Activated CD8-positive, alpha-beta T cell treated with anti-CD3 and anti-CD28 coated beads for 36 hours (primary cell): ENCODE measurements at regions not wholly inside any gene's neighbourhood (a gene's known extent, or its start where the extent isn't known, plus 50 kb on each side); places are given as distances from the start of the nearest gene placed in this dataset.

Experiments used
- ATAC-seq: fragments of 200-7000 bp; cut with Tn5 transposase; one replicate; pipeline ENCODE4 v1.10.0; 2021; ENCODE audit warnings: mild to moderate bottlenecking, moderate library complexity
- CTCF ChIA-PET: fragments of 350-600 bp; sonication (Branson Sonifier 250); formaldehyde crosslinking; loops from one replicate; lab custom pipeline; 2021; ENCODE audit warnings: antibody characterized with exemption; lab: Charles Lee
- POLR2A ChIA-PET: fragments of 350-600 bp; sonication (Branson Sonifier 250); formaldehyde crosslinking; loops from one replicate; lab custom pipeline; 2021; ENCODE audit warnings: antibody characterized with exemption; lab: Charles Lee
- DNase-seq: peaks from one replicate; pipeline ENCODE4 v3.0.0-alpha.2; 2020
- H3K27ac Mint-ChIP-seq: one replicate; pipeline ENCODE4 v1.8.0; 2021; ENCODE audit warnings: mild to moderate bottlenecking, mixed read lengths
- H3K27me3 Mint-ChIP-seq: one replicate; pipeline ENCODE4 v1.8.0; 2021; ENCODE audit warnings: mixed read lengths
- H3K36me3 Mint-ChIP-seq: one replicate; pipeline ENCODE4 v1.8.0; 2021; ENCODE audit warnings: low read depth, mixed read lengths
- H3K4me1 Mint-ChIP-seq: one replicate; pipeline ENCODE4 v1.8.0; 2021; ENCODE audit warnings: low read depth, mixed read lengths
- H3K4me3 Mint-ChIP-seq: one replicate; pipeline ENCODE4 v1.8.0; 2021; ENCODE audit warnings: mild to moderate bottlenecking, moderate library complexity, mixed read lengths
- H3K9me3 Mint-ChIP-seq: one replicate; pipeline ENCODE4 v1.8.0; 2021; ENCODE audit warnings: mixed read lengths
- CTCF ChIP-seq: fragments of 200-600 bp; IDR thresholded peaks from one replicate; pipeline ENCODE4 v1.8.0; 2022; ENCODE audit warnings: antibody characterized with exemption, mild to moderate bottlenecking
- intact Hi-C: fragments of 100-400 bp; cut with micrococcal nuclease; formaldehyde crosslinking; loops from one replicate; pipeline ENCODE4 v1.10.0; 2022

- ChIA-PET CTCF (interaction anchor here (0.6 to 0.7 kb wide), 2 partner anchors 196 to 620 kb away, joined by 3 read pairs; partner anchors contain the start of gene MYCN), POLR2A (interaction anchor here (0.9 kb wide), 1 partner anchor 8 kb away, joined by 3 read pairs; no protein-coding TSS in a partner anchor)
- Mint-ChIP-seq H3K36me3 (no peaks in the 10 kb centered on the region), H3K27ac (no peak overlapping the region), H3K4me3 (no peak overlapping the region), H3K27me3 (peaks cover 2% of the 10 kb centered on the region), H3K4me1 (no peaks in the 10 kb centered on the region), H3K9me3 (no peaks in the 10 kb centered on the region)
- no peak for TF ChIP-seq CTCF
- intact Hi-C loops = no loop called here
- no peak for ATAC-seq
- DNase-seq = no peak
Observed at GRCh38 chr2:16135196-16135912, 195.0 kb downstream of the MYCN start.

GRCh38 chr2:16134436-16135165, 194.3 kb downstream of the MYCN start:
- Mint-ChIP-seq H3K4me3 (no peak overlapping the region), H3K27me3 (peaks cover 2% of the 10 kb centered on the region), H3K4me1 (no peaks in the 10 kb centered on the region), H3K9me3 (no peaks in the 10 kb centered on the region), H3K27ac (no peak overlapping the region), H3K36me3 (no peaks in the 10 kb centered on the region)
- CTCF ChIA-PET = no interaction called here
- POLR2A ChIA-PET = no interaction called here
- ATAC-seq (no peak), DNase-seq (no peak)
- TF ChIP-seq CTCF = no peak
- intact Hi-C loops = no loop called here

- H3K36me3 Mint-ChIP-seq = no peaks in the 10 kb centered on the region
- no peaks in the 10 kb centered on the region for H3K9me3 Mint-ChIP-seq
- TF ChIP-seq CTCF = no peak
- no peak for DNase-seq
- no peaks in the 10 kb centered on the region for H3K27me3 Mint-ChIP-seq
- H3K27ac Mint-ChIP-seq = no peak overlapping the region
- ChIA-PET CTCF (no interaction called here), POLR2A (no interaction called here)
- no peak for ATAC-seq
- H3K4me1 Mint-ChIP-seq = no peaks in the 10 kb centered on the region
- no peak overlapping the region for H3K4me3 Mint-ChIP-seq
- intact Hi-C loops = no loop called here
Observed at GRCh38 chr2:16130906-16131400, 190.6 kb downstream of the MYCN start.

- DNase-seq (no peak), ATAC-seq (no peak)
- ChIA-PET CTCF (no interaction called here), POLR2A (no interaction called here)
- no peak for TF ChIP-seq CTCF
- Mint-ChIP-seq H3K4me1 (no peaks in the 10 kb centered on the region), H3K4me3 (no peak overlapping the region), H3K36me3 (no peaks in the 10 kb centered on the region), H3K27ac (no peak overlapping the region), H3K9me3 (no peaks in the 10 kb centered on the region), H3K27me3 (no peaks in the 10 kb centered on the region)
- intact Hi-C loops = no loop called here
Observed at GRCh38 chr2:16130541-16130880, 190.2 kb downstream of the MYCN start.
